ENCODE measurements at regions not wholly inside any gene's neighbourhood (a gene's known extent, or its start where the extent isn't known, plus 50 kb on each side); places are given as distances from the start of the nearest gene placed in this dataset.

GRCh38 chr1:218064426-218064825 is 220.7 kb upstream of the RRP15 start:
- no peak for TF ChIP-seq CTCF (conservative IDR thresholded peaks at IDR 0.05)
- no peak overlapping the region for H3K4me3 Mint-ChIP-seq
- H4K91ac ChIP-seq (ENCODE audit: insufficient read length, low read depth, low read length), result no peak overlapping the region
- H3K9me3 Mint-ChIP-seq, result no peaks in the 10 kb centered on the region
- no peak overlapping the region for H3K9ac ChIP-seq (ENCODE audit: extremely low read depth, insufficient read length, low read length)
- no CpG with 5 or more reads among the region's 5 CpGs for WGBS (ENCODE audit: extremely low coverage, insufficient read length, low lambda C conversion rate)
- H3K79me2 ChIP-seq (ENCODE audit: insufficient read depth, low read length), result no peaks in the 10 kb centered on the region
- H3K27me3 Mint-ChIP-seq (ENCODE audit: low read depth), result no peaks in the 10 kb centered on the region
- H3K36me3 Mint-ChIP-seq (ENCODE audit: insufficient read depth in 1 of 3, low read depth in 3 of 3), result no peaks in the 10 kb centered on the region
- no peak overlapping the region for H2AK5ac ChIP-seq (ENCODE audit: insufficient read length, low read length)
- H3K27ac Mint-ChIP-seq, result no peak overlapping the region
- no peak overlapping the region for H3K4me2 ChIP-seq (ENCODE audit: insufficient read depth, insufficient read length, low read length)
- no peaks in the 10 kb centered on the region; the same call in 1 of the 2 replicates for H3K4me1 ChIP-seq (ENCODE audit: insufficient read depth, low read length)
- no peaks in the 10 kb centered on the region for H3K27me3 ChIP-seq (ENCODE audit: insufficient read depth, low read length)
- H3K23me2 ChIP-seq (ENCODE audit: insufficient read length, low read depth, low read length, poor library complexity, severe bottlenecking), result no peaks in the 10 kb centered on the region
- no peak overlapping the region for H3K56ac ChIP-seq (ENCODE audit: insufficient read length, low read depth, low read length)
- H3T11ph ChIP-seq (ENCODE audit: low read length), result no peak overlapping the region
- H2BK5ac ChIP-seq (ENCODE audit: insufficient read length, low read length), result no peak overlapping the region
- no peak overlapping the region for H2AFZ ChIP-seq (ENCODE audit: low read length)
- no peak overlapping the region for H2BK12ac ChIP-seq (ENCODE audit: insufficient read length, low read depth, low read length)
- DNase-seq, result no peak
- H3K14ac ChIP-seq (ENCODE audit: insufficient read depth, low read length), result no peak overlapping the region
- no peaks in the 10 kb centered on the region for H3K4me1 Mint-ChIP-seq
- no peak overlapping the region for H3K23ac ChIP-seq (ENCODE audit: insufficient read length, low read depth, low read length)
- no peak overlapping the region for H2BK15ac ChIP-seq (ENCODE audit: low read depth, low read length)
- no peak overlapping the region for H2BK20ac ChIP-seq (ENCODE audit: low read depth, low read length, poor library complexity, severe bottlenecking)
- no peak overlapping the region for H3K18ac ChIP-seq (ENCODE audit: insufficient read length, low read depth, low read length)
- H4K20me1 ChIP-seq (ENCODE audit: control insufficient read depth, insufficient read depth, insufficient read length), result no peaks in the 10 kb centered on the region
- H3K27ac ChIP-seq (ENCODE audit: insufficient read length, low read depth, low read length), result no peak overlapping the region
- no peak overlapping the region for H4K5ac ChIP-seq (ENCODE audit: insufficient read length, low read depth, low read length)
- no peak overlapping the region for H4K8ac ChIP-seq (replicated peaks; ENCODE audit: insufficient read length, low read depth, low read length)
- H3K4ac ChIP-seq (ENCODE audit: low read depth, low read length), result no peak overlapping the region
- no peaks in the 10 kb centered on the region for H3K79me1 ChIP-seq (ENCODE audit: insufficient read depth, low read depth, low read length, poor library complexity, severe bottlenecking)
- H2BK120ac ChIP-seq (ENCODE audit: low read depth, low read length, poor library complexity, severe bottlenecking), result no peak overlapping the region
- H3K9me3 ChIP-seq (ENCODE audit: control insufficient read depth, low read depth, low read length), result no peaks in the 10 kb centered on the region

Data from H9 (cell line).